ENCODE measurements at regions not wholly inside any gene's neighbourhood (a gene's known extent, or its start where the extent isn't known, plus 50 kb on each side); places are given as distances from the start of the nearest gene placed in this dataset.

DNA sequence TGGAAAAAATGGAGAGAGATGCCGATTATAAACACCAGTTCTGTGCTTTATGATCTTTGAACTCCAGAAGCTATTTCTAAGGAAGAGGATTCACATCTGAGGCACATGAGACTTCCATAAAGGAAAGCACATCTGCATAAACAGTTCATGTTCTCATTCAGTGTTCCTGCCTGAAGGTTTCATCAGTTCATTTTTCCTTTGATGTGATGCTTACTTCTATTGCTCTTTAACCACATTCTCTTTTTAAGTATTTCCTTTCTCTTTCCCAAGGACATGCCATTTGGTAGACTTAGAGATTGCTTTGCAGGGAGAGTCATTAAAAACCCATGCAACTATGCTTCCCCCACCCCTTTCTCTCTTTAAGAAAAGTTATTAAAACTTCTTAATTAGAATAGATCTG lies 387.0 kb upstream of the FLRT2 start:
- H3K4me1 ChIP-seq (ENCODE audit: control insufficient read depth, insufficient read depth, low read length, unreplicated experiment), result no peaks in the 10 kb centered on the region
- no peaks in the 10 kb centered on the region for H3K27me3 ChIP-seq (ENCODE audit: insufficient read depth, low read length)
- no peaks in the 10 kb centered on the region for H3K79me2 ChIP-seq (ENCODE audit: control insufficient read depth, insufficient read depth, low read length, unreplicated experiment)
- no peak overlapping the region for H2AFZ ChIP-seq (ENCODE audit: low read length, unreplicated experiment)
- H3K27ac ChIP-seq (ENCODE audit: low read depth, low read length), result no peak overlapping the region
- no peaks in the 10 kb centered on the region for H3K36me3 ChIP-seq (ENCODE audit: insufficient read depth, low read length)
- no peak overlapping the region for H3K4me3 ChIP-seq (ENCODE audit: low read depth, low read length)

GRCh38 chr14:85146779-85147178 lies 383.2 kb upstream of the FLRT2 start:
- Histone ChIP-seq H3K4me1 (ENCODE audit: control insufficient read depth, insufficient read depth, low read length, unreplicated experiment) (no peaks in the 10 kb centered on the region), H2AFZ (ENCODE audit: low read length, unreplicated experiment) (no peak overlapping the region), H3K36me3 (ENCODE audit: insufficient read depth, low read length) (no peaks in the 10 kb centered on the region), H3K27me3 (ENCODE audit: insufficient read depth, low read length) (0 out of 2 replicates have a peak, but pooled peaks cover 4% of the 10 kb centered on the region), H3K79me2 (ENCODE audit: control insufficient read depth, insufficient read depth, low read length, unreplicated experiment) (no peaks in the 10 kb centered on the region), H3K4me3 (ENCODE audit: low read depth, low read length) (no peak overlapping the region), H3K27ac (ENCODE audit: low read depth, low read length) (no peak overlapping the region)

DNA sequence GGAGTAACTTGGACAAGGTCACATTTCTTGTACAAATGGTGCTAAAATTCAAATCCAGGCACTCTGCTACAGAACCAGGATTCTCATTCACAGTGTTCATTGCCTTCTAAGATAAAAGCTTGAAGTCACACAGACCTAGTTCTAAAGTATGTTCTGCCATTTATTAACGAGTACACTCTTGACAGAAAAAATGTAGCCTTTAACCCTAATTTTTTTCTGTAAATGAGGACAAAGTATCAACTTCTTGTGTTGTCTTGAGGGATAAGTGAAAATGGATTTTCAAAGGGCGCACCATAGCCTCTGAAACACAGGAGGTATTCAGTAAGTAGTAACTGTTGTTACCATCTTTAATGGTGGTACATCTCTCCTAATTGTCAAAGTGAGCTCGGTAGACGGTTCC lies 379.8 kb upstream of the FLRT2 start:
- no peaks in the 10 kb centered on the region for H3K4me1 ChIP-seq (ENCODE audit: control insufficient read depth, insufficient read depth, low read length, unreplicated experiment)
- H3K4me3 ChIP-seq (ENCODE audit: low read depth, low read length), result no peak overlapping the region
- H2AFZ ChIP-seq (ENCODE audit: low read length, unreplicated experiment), result no peak overlapping the region
- no peaks in the 10 kb centered on the region for H3K79me2 ChIP-seq (ENCODE audit: control insufficient read depth, insufficient read depth, low read length, unreplicated experiment)
- H3K36me3 ChIP-seq (ENCODE audit: insufficient read depth, low read length), result no peaks in the 10 kb centered on the region
- no peak overlapping the region for H3K27ac ChIP-seq (ENCODE audit: low read depth, low read length)
- H3K27me3 ChIP-seq (ENCODE audit: insufficient read depth, low read length), result 0 out of 2 replicates have a peak, but pooled peaks cover 4% of the 10 kb centered on the region

GRCh38 chr14:85154714-85155113 lies 375.2 kb upstream of the FLRT2 start:
- Histone ChIP-seq H3K4me3 (ENCODE audit: low read depth, low read length) (no peak overlapping the region), H3K79me2 (ENCODE audit: control insufficient read depth, insufficient read depth, low read length, unreplicated experiment) (no peaks in the 10 kb centered on the region), H3K27ac (ENCODE audit: low read depth, low read length) (no peak overlapping the region)

GRCh38 chr14:85156319-85156718 lies 373.6 kb upstream of the FLRT2 start:
- no peak overlapping the region for H3K27ac ChIP-seq (ENCODE audit: low read depth, low read length)
- no peak overlapping the region for H3K4me3 ChIP-seq (ENCODE audit: low read depth, low read length)
- H3K79me2 ChIP-seq (ENCODE audit: control insufficient read depth, insufficient read depth, low read length, unreplicated experiment), result no peaks in the 10 kb centered on the region
- no peak overlapping the region for H2AFZ ChIP-seq (ENCODE audit: low read length, unreplicated experiment)
- no peaks in the 10 kb centered on the region for H3K27me3 ChIP-seq (ENCODE audit: insufficient read depth, low read length)
- H3K4me1 ChIP-seq (ENCODE audit: control insufficient read depth, insufficient read depth, low read length, unreplicated experiment), result no peaks in the 10 kb centered on the region
- no peaks in the 10 kb centered on the region for H3K36me3 ChIP-seq (ENCODE audit: insufficient read depth, low read length)

More at GRCh38 chr14:85154714-85155113, 375.2 kb upstream of the FLRT2 start:
- H2AFZ ChIP-seq (ENCODE audit: low read length, unreplicated experiment), result no peak overlapping the region
- no peaks in the 10 kb centered on the region for H3K4me1 ChIP-seq (ENCODE audit: control insufficient read depth, insufficient read depth, low read length, unreplicated experiment)
- H3K27me3 ChIP-seq (ENCODE audit: insufficient read depth, low read length), result 0 out of 2 replicates have a peak, but pooled peaks cover 4% of the 10 kb centered on the region
- no peaks in the 10 kb centered on the region for H3K36me3 ChIP-seq (ENCODE audit: insufficient read depth, low read length)

- Histone ChIP-seq H2AFZ (ENCODE audit: low read length, unreplicated experiment) (no peak overlapping the region), H3K79me2 (ENCODE audit: control insufficient read depth, insufficient read depth, low read length, unreplicated experiment) (no peaks in the 10 kb centered on the region), H3K27me3 (ENCODE audit: insufficient read depth, low read length) (no peaks in the 10 kb centered on the region), H3K36me3 (ENCODE audit: insufficient read depth, low read length) (no peaks in the 10 kb centered on the region), H3K4me1 (ENCODE audit: control insufficient read depth, insufficient read depth, low read length, unreplicated experiment) (no peaks in the 10 kb centered on the region), H3K27ac (ENCODE audit: low read depth, low read length) (no peak overlapping the region), H3K4me3 (ENCODE audit: low read depth, low read length) (no peak overlapping the region)
These were observed 370.2 kb upstream of the FLRT2 start for GRCh38 chr14:85159726-85160125.

DNA sequence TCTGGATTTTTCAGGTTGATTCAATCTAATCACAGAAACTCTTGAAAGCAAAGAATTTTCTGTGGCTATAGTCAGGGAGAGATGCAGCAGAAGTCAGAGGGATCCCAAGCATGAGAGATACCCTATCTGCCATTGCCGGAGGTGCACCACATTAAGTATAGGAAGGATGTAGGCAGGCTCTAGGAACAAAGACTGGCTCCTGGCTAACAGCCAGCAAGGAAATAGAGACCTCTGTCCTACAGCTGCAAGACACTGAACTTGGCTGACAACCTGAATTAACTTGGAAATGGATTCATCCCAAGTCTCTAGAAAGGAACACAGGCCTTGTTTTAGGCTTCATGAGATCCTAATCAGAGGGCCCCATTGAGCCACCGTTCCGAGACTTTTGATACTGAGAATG lies 364.9 kb upstream of the FLRT2 start:
- no peak overlapping the region for H3K27ac ChIP-seq (ENCODE audit: low read depth, low read length)
- H3K4me1 ChIP-seq (ENCODE audit: control insufficient read depth, insufficient read depth, low read length, unreplicated experiment), result peaks cover 11% of the 10 kb centered on the region
- no peaks in the 10 kb centered on the region for H3K36me3 ChIP-seq (ENCODE audit: insufficient read depth, low read length)
- H3K4me3 ChIP-seq (ENCODE audit: low read depth, low read length), result no peak overlapping the region
- no peaks in the 10 kb centered on the region for H3K27me3 ChIP-seq (ENCODE audit: insufficient read depth, low read length)
- no peaks in the 10 kb centered on the region for H3K79me2 ChIP-seq (ENCODE audit: control insufficient read depth, insufficient read depth, low read length, unreplicated experiment)
- no peak overlapping the region for H2AFZ ChIP-seq (ENCODE audit: low read length, unreplicated experiment)

DNA sequence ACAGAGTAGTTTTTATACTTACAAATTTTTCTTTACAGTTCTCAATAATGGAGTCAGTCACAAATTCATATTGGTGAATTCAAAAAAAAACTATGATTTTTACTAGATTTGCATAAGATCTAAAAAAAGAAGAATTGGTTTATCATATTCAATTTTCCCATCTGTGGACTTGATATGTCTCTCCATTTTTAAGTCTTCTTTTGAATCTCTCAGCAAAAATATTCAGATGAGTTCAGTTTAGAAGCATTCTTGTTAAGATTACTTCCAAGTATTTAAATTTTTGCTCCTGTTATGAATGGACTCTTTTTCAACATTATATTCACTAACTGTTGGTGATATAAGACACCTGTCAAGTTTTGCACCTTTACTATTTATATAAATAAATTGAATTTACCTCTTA lies 360.6 kb upstream of the FLRT2 start:
- Histone ChIP-seq H3K36me3 (ENCODE audit: insufficient read depth, low read length) (no peaks in the 10 kb centered on the region), H3K79me2 (ENCODE audit: control insufficient read depth, insufficient read depth, low read length, unreplicated experiment) (no peaks in the 10 kb centered on the region), H3K27me3 (ENCODE audit: insufficient read depth, low read length) (no peaks in the 10 kb centered on the region), H2AFZ (ENCODE audit: low read length, unreplicated experiment) (no peak overlapping the region), H3K4me3 (ENCODE audit: low read depth, low read length) (no peak overlapping the region), H3K27ac (ENCODE audit: low read depth, low read length) (no peak overlapping the region), H3K4me1 (ENCODE audit: control insufficient read depth, insufficient read depth, low read length, unreplicated experiment) (peaks cover 11% of the 10 kb centered on the region)

- Histone ChIP-seq H3K36me3 (ENCODE audit: insufficient read depth, low read length) (no peaks in the 10 kb centered on the region), H2AFZ (ENCODE audit: low read length, unreplicated experiment) (no peak overlapping the region), H3K27me3 (ENCODE audit: insufficient read depth, low read length) (no peaks in the 10 kb centered on the region)
These were observed 357.7 kb upstream of the FLRT2 start for GRCh38 chr14:85172290-85172689.

GRCh38 chr14:85172889-85173477 lies 357.0 kb upstream of the FLRT2 start:
- Histone ChIP-seq H3K4me3 (ENCODE audit: low read depth, low read length) (no peak overlapping the region), H3K79me2 (ENCODE audit: control insufficient read depth, insufficient read depth, low read length, unreplicated experiment) (no peaks in the 10 kb centered on the region), H3K4me1 (ENCODE audit: control insufficient read depth, insufficient read depth, low read length, unreplicated experiment) (no peaks in the 10 kb centered on the region), H3K27ac (ENCODE audit: low read depth, low read length) (no peak overlapping the region), H3K27me3 (ENCODE audit: insufficient read depth, low read length) (no peaks in the 10 kb centered on the region), H2AFZ (ENCODE audit: low read length, unreplicated experiment) (no peak overlapping the region), H3K36me3 (ENCODE audit: insufficient read depth, low read length) (no peaks in the 10 kb centered on the region)

More at GRCh38 chr14:85172290-85172689, 357.7 kb upstream of the FLRT2 start:
- Histone ChIP-seq H3K79me2 (ENCODE audit: control insufficient read depth, insufficient read depth, low read length, unreplicated experiment) (no peaks in the 10 kb centered on the region), H3K4me3 (ENCODE audit: low read depth, low read length) (no peak overlapping the region), H3K27ac (ENCODE audit: low read depth, low read length) (no peak overlapping the region), H3K4me1 (ENCODE audit: control insufficient read depth, insufficient read depth, low read length, unreplicated experiment) (peaks cover 6% of the 10 kb centered on the region)

DNA sequence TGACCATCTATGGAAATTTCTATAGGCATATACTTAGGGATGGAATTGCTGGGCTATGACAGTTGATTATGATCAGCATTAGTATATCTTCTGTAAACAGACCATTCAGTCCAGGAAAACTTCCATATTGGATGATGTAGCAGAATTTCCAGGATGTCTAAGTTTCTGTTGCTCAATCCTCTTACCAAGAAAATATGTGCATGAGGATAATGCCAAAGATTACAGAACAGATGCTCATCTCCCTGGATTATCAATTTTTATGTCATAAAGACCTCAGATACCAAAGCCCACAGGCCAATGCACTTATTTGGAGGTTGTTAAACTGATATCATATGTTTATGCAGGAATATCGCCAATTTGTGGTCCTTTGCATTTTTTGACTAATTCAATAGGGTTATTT lies 354.4 kb upstream of the FLRT2 start:
- no peaks in the 10 kb centered on the region for H3K36me3 ChIP-seq (ENCODE audit: insufficient read depth, low read length)
- no peaks in the 10 kb centered on the region for H3K27me3 ChIP-seq (ENCODE audit: insufficient read depth, low read length)

More for the DNA sequence above, 354.4 kb upstream of the FLRT2 start:
- Histone ChIP-seq H3K4me3 (ENCODE audit: low read depth, low read length) (no peak overlapping the region), H2AFZ (ENCODE audit: low read length, unreplicated experiment) (no peak overlapping the region), H3K27ac (ENCODE audit: low read depth, low read length) (no peak overlapping the region), H3K79me2 (ENCODE audit: control insufficient read depth, insufficient read depth, low read length, unreplicated experiment) (no peaks in the 10 kb centered on the region), H3K4me1 (ENCODE audit: control insufficient read depth, insufficient read depth, low read length, unreplicated experiment) (no peaks in the 10 kb centered on the region)

Data from ACC112 (cell line).